CD4-positive, alpha-beta memory T cell (primary cell): ENCODE measurements at regions not wholly inside any gene's neighbourhood (a gene's known extent, or its start where the extent isn't known, plus 50 kb on each side); places are given as distances from the start of the nearest gene placed in this dataset.

Experiments
- CTCF ChIA-PET: fragments of 350-600 bp; sonication (Branson Sonifier 250); formaldehyde crosslinking; loops from one replicate; lab custom pipeline; 2021; ENCODE audit warnings: inconsistent platforms; ENCODE audit not compliant: partially characterized antibody; lab: Charles Lee
- POLR2A ChIA-PET: fragments of 350-600 bp; sonication (Branson Sonifier 250); formaldehyde crosslinking; loops from one replicate; lab custom pipeline; 2021; ENCODE audit not compliant: partially characterized antibody; lab: Charles Lee
- DNase-seq, 5 donors: peaks; one replicate each; pipeline versions ENCODE4 v3.0.0 to v3.0.0-alpha.2; 2020 to 2022; ENCODE audit warnings: mixed read lengths in 1 of 5
- H3K27ac ChIP-seq: one replicate; pipeline ENCODE4 v1.7.0; 2013; ENCODE audit warnings: low read depth, low read length
- H3K27me3 ChIP-seq: 2 replicates; pipeline ENCODE4 v1.7.0; 2013; ENCODE audit warnings: mild to moderate bottlenecking, low read length, moderate library complexity; ENCODE audit not compliant: insufficient read depth
- H3K36me3 ChIP-seq: 2 replicates; pipeline ENCODE4 v1.7.0; 2013; ENCODE audit warnings: mild to moderate bottlenecking, low read length, moderate library complexity; ENCODE audit not compliant: insufficient read depth
- H3K4me1 ChIP-seq: 2 replicates; pipeline ENCODE4 v1.7.0; 2013; ENCODE audit warnings: mild to moderate bottlenecking, low read length, moderate library complexity; ENCODE audit not compliant: insufficient read depth
- H3K4me3 ChIP-seq, 2 donors: one replicate each; pipeline ENCODE4 v1.7.0; 2013; ENCODE audit warnings: low read length in 2 of 2, mild to moderate bottlenecking in 1 of 2
- H3K9me3 ChIP-seq, 2 donors: one replicate each; pipeline ENCODE4 v1.7.0; 2013; ENCODE audit warnings: low read length in 2 of 2, control low read depth in 1 of 2; ENCODE audit not compliant: control insufficient read depth in 1 of 2
- H3K27ac Mint-ChIP-seq, 7 donors: one replicate each; pipeline ENCODE4 v1.8.0; 2020 to 2021; ENCODE audit warnings: mixed read lengths in 7 of 7, mild to moderate bottlenecking in 6 of 7, inconsistent platforms in 3 of 7, moderate library complexity in 3 of 7
- H3K27me3 Mint-ChIP-seq, 2 donors: one replicate each; pipeline ENCODE4 v1.8.0; 2020 to 2021; ENCODE audit warnings: mixed read lengths in 2 of 2
- H3K36me3 Mint-ChIP-seq, 2 donors: one replicate each; pipeline ENCODE4 v1.8.0; 2020 to 2021; ENCODE audit warnings: mixed read lengths in 2 of 2, inconsistent platforms in 1 of 2, mild to moderate bottlenecking in 1 of 2
- H3K4me1 Mint-ChIP-seq, 4 donors: one replicate each; pipeline ENCODE4 v1.8.0; 2020 to 2021; ENCODE audit warnings: mixed read lengths in 4 of 4, mild to moderate bottlenecking in 1 of 4
- H3K4me3 Mint-ChIP-seq, 8 donors: one replicate each; pipeline ENCODE4 v1.8.0; 2020 to 2021; ENCODE audit warnings: mixed read lengths in 8 of 8, mild to moderate bottlenecking in 7 of 8, moderate library complexity in 6 of 8, inconsistent platforms in 3 of 8
- H3K9me3 Mint-ChIP-seq, 8 donors: one replicate each; pipeline ENCODE4 v1.8.0; 2020 to 2021; ENCODE audit warnings: mixed read lengths in 8 of 8, mild to moderate bottlenecking in 5 of 8, inconsistent platforms in 3 of 8, moderate library complexity in 1 of 8
- intact Hi-C: fragments of 100-400 bp; cut with micrococcal nuclease; formaldehyde crosslinking; loops from one replicate; pipeline ENCODE4 v1.15.1; 2023

GRCh38 chr5:157986431-157986990 lies 127.6 kb upstream of the CLINT1 start:
- Histone ChIP-seq H3K4me3 (no peak overlapping the region), H3K36me3 (no peaks in the 10 kb centered on the region), H3K4me1 (no peaks in the 10 kb centered on the region), H3K27me3 (peaks cover 5% of the 10 kb centered on the region), H3K9me3 (no peaks in the 10 kb centered on the region), H3K27ac (no peak overlapping the region)
- no peak for DNase-seq
- Mint-ChIP-seq H3K27ac (no peak overlapping the region), H3K36me3 (peaks cover 0 to 4% of the 10 kb centered on the region in 2 donors), H3K9me3 (peaks cover 0 to 5% (median 0%) of the 10 kb centered on the region in 8 donors), H3K27me3 (peaks cover 15 to 19% of the 10 kb centered on the region in 2 donors), H3K4me1 (no peaks in the 10 kb centered on the region), H3K4me3 (no peak overlapping the region)
- ChIA-PET POLR2A (no interaction called here), CTCF (interaction anchor here (1.0 kb wide), 1 partner anchor 9 kb away, joined by 3 read pairs; no protein-coding TSS in a partner anchor)
- intact Hi-C loops = no loop called here

GRCh38 chr5:157984611-157985010 lies 125.7 kb upstream of the CLINT1 start:
- Histone ChIP-seq H3K27me3 (peaks cover 3% of the 10 kb centered on the region), H3K27ac (no peak overlapping the region), H3K9me3 (no peaks in the 10 kb centered on the region), H3K36me3 (no peaks in the 10 kb centered on the region), H3K4me3 (no peak overlapping the region), H3K4me1 (no peaks in the 10 kb centered on the region)
- Mint-ChIP-seq H3K36me3 (peaks cover 0 to 4% of the 10 kb centered on the region in 2 donors), H3K27me3 (peaks cover 12 to 17% of the 10 kb centered on the region in 2 donors), H3K4me3 (no peak overlapping the region), H3K4me1 (no peaks in the 10 kb centered on the region), H3K9me3 (peaks cover 0 to 5% (median 0%) of the 10 kb centered on the region in 8 donors), H3K27ac (no peak overlapping the region)
- ChIA-PET CTCF (no interaction called here), POLR2A (no interaction called here)
- DNase-seq = no peak
- intact Hi-C loops = no loop called here

- H3K27ac ChIP-seq = no peak overlapping the region
- Mint-ChIP-seq H3K36me3 (peaks cover 0 to 4% of the 10 kb centered on the region in 2 donors), H3K4me1 (no peaks in the 10 kb centered on the region), H3K27me3 (peaks cover 6 to 11% of the 10 kb centered on the region in 2 donors), H3K27ac (no peak overlapping the region), H3K4me3 (no peak overlapping the region), H3K9me3 (peaks cover 0 to 5% (median 0%) of the 10 kb centered on the region in 8 donors)
- no peaks in the 10 kb centered on the region for H3K4me1 ChIP-seq
- no peaks in the 10 kb centered on the region for H3K36me3 ChIP-seq
- POLR2A ChIA-PET = no interaction called here
- H3K9me3 ChIP-seq = no peaks in the 10 kb centered on the region
- intact Hi-C loops = no loop called here
- CTCF ChIA-PET = no interaction called here
- H3K27me3 ChIP-seq = no peaks in the 10 kb centered on the region
- H3K4me3 ChIP-seq = no peak overlapping the region
- DNase-seq = no peak
These were observed 125.1 kb upstream of the CLINT1 start for GRCh38 chr5:157983906-157984551.

GRCh38 chr5:157978061-157978460 lies 119.1 kb upstream of the CLINT1 start:
- POLR2A ChIA-PET = no interaction called here
- Mint-ChIP-seq H3K4me3 (no peak overlapping the region), H3K36me3 (no peaks in the 10 kb centered on the region), H3K27me3 (peaks cover 9 to 13% of the 10 kb centered on the region in 2 donors), H3K4me1 (no peaks in the 10 kb centered on the region), H3K27ac (no peak overlapping the region), H3K9me3 (peaks cover 0 to 3% (median under 1%) of the 10 kb centered on the region in 8 donors)
- no peaks in the 10 kb centered on the region for H3K36me3 ChIP-seq
- H3K9me3 ChIP-seq = no peaks in the 10 kb centered on the region
- intact Hi-C loops = no loop called here
- H3K27me3 ChIP-seq = no peaks in the 10 kb centered on the region
- no peaks in the 10 kb centered on the region for H3K4me1 ChIP-seq
- no peak overlapping the region for H3K27ac ChIP-seq
- no peak overlapping the region for H3K4me3 ChIP-seq
- CTCF ChIA-PET = no interaction called here
- DNase-seq = no peak

- Mint-ChIP-seq H3K27me3 (peaks cover 10 to 11% of the 10 kb centered on the region in 2 donors), H3K36me3 (no peaks in the 10 kb centered on the region), H3K9me3 (peaks cover 0 to 2% (median 0%) of the 10 kb centered on the region in 8 donors), H3K27ac (no peak overlapping the region), H3K4me3 (no peak overlapping the region), H3K4me1 (no peaks in the 10 kb centered on the region)
- no peaks in the 10 kb centered on the region for H3K36me3 ChIP-seq
- DNase-seq = no peak
- H3K4me3 ChIP-seq = no peak overlapping the region
- H3K4me1 ChIP-seq = no peaks in the 10 kb centered on the region
- H3K27me3 ChIP-seq = no peaks in the 10 kb centered on the region
- ChIA-PET CTCF (no interaction called here), POLR2A (no interaction called here)
- no peak overlapping the region for H3K27ac ChIP-seq
- intact Hi-C loops = no loop called here
- no peaks in the 10 kb centered on the region for H3K9me3 ChIP-seq
These were observed 117.5 kb upstream of the CLINT1 start for GRCh38 chr5:157976429-157976828.

- H3K27ac ChIP-seq = no peak overlapping the region
- no peaks in the 10 kb centered on the region for H3K27me3 ChIP-seq
- H3K4me1 ChIP-seq = no peaks in the 10 kb centered on the region
- Mint-ChIP-seq H3K4me3 (no peak overlapping the region), H3K36me3 (no peaks in the 10 kb centered on the region), H3K9me3 (peaks cover 0 to 2% (median 0%) of the 10 kb centered on the region in 8 donors), H3K27ac (no peak overlapping the region), H3K4me1 (no peaks in the 10 kb centered on the region), H3K27me3 (peaks cover 10% of the 10 kb centered on the region in 2 donors)
- DNase-seq = no peak
- H3K9me3 ChIP-seq = no peaks in the 10 kb centered on the region
- CTCF ChIA-PET = interaction anchor here (1.3 to 1.6 kb wide), 3 partner anchors 23 to 211 kb away, joined by 4 to 8 read pairs (median 5); no protein-coding TSS in a partner anchor
- no peak overlapping the region for H3K4me3 ChIP-seq
- intact Hi-C loops = no loop called here
- H3K36me3 ChIP-seq = no peaks in the 10 kb centered on the region
- POLR2A ChIA-PET = no interaction called here
These were observed 113.6 kb upstream of the CLINT1 start for GRCh38 chr5:157972579-157972978.

GRCh38 chr5:157971571-157972216 lies 112.7 kb upstream of the CLINT1 start:
- POLR2A ChIA-PET = no interaction called here

More at GRCh38 chr5:157971571-157972216, 112.7 kb upstream of the CLINT1 start:
- Histone ChIP-seq H3K27me3 (no peaks in the 10 kb centered on the region), H3K4me3 (no peak overlapping the region), H3K36me3 (no peaks in the 10 kb centered on the region), H3K9me3 (no peaks in the 10 kb centered on the region), H3K4me1 (no peaks in the 10 kb centered on the region), H3K27ac (no peak overlapping the region)
- H3K27me3 Mint-ChIP-seq = peaks cover 8 to 10% of the 10 kb centered on the region in 2 donors
- no peak overlapping the region for H3K4me3 Mint-ChIP-seq
- no peak for DNase-seq
- H3K4me1 Mint-ChIP-seq = no peaks in the 10 kb centered on the region
- H3K27ac Mint-ChIP-seq = no peak overlapping the region
- H3K36me3 Mint-ChIP-seq = no peaks in the 10 kb centered on the region
- H3K9me3 Mint-ChIP-seq = peaks cover 0 to 2% (median 0%) of the 10 kb centered on the region in 8 donors
- CTCF ChIA-PET = interaction anchor here (0.8 to 1.6 kb wide), 4 partner anchors 23 to 210 kb away, joined by 4 to 8 read pairs (median 4); no protein-coding TSS in a partner anchor
- intact Hi-C loops = no loop called here
